GM06990 (cell line): ENCODE measurements at regions not wholly inside any gene's neighbourhood (a gene's known extent, or its start where the extent isn't known, plus 50 kb on each side); places are given as distances from the start of the nearest gene placed in this dataset.
"Not testable (repeated sequence)": the region's sequence is repeated elsewhere in the genome, so short reads cannot be mapped to it uniquely, and the experiment has no call there.

Source experiments
- DNase-seq: peaks from one replicate; pipeline ENCODE4 v3.0.0-alpha.2; 2011; ENCODE audit not compliant: insufficient read length; ENCODE audit errors: extremely low read depth
- H3K27me3 ChIP-seq: replicated peaks from 2 replicates; pipeline ENCODE4 v1.6.0; 2011; ENCODE audit warnings: low read length; ENCODE audit not compliant: control insufficient read depth, insufficient read depth
- H3K36me3 ChIP-seq: 2 replicates; pipeline ENCODE4 v1.5.1; 2011; ENCODE audit warnings: low read length; ENCODE audit not compliant: control insufficient read depth, insufficient read depth
- H3K4me3 ChIP-seq: replicated peaks from 2 replicates; pipeline ENCODE4 v1.5.1; 2011; ENCODE audit warnings: low read depth, mild to moderate bottlenecking, control low read depth, low read length
- TF ChIP-seq, protein P1 (sequence below): IDR thresholded peaks from 2 replicates; pipeline ENCODE4 v1.5.1; 2011; ENCODE audit warnings: low read length, control low read depth, mild to moderate bottlenecking, inconsistent platforms; ENCODE audit not compliant: insufficient read depth, poor library complexity, severe bottlenecking

DNA sequence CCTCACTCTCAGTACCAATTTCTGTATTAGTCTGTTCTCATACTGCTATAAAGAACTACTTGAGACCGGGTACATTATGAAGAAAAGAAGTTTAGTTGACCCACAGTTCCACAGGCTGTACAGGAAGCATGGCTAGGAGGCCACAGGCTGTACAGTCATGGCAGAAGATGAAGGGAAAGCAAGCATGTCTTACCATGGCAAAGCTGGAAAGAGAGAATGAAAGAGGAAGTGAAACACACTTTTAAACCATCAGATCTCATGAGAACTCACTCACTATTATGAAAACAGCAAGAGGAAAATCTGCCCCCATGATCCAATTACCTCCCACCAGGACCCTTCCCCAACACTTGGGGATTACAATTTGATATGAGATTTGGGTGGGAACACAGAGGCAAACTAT, 698.8 kb downstream of the CDH9 start:
- Histone ChIP-seq H3K4me3 (no peak overlapping the region), H3K36me3 (no peaks in the 10 kb centered on the region), H3K27me3 (no peaks in the 10 kb centered on the region)
- no peak for DNase-seq
- TF ChIP-seq, protein P1, sequence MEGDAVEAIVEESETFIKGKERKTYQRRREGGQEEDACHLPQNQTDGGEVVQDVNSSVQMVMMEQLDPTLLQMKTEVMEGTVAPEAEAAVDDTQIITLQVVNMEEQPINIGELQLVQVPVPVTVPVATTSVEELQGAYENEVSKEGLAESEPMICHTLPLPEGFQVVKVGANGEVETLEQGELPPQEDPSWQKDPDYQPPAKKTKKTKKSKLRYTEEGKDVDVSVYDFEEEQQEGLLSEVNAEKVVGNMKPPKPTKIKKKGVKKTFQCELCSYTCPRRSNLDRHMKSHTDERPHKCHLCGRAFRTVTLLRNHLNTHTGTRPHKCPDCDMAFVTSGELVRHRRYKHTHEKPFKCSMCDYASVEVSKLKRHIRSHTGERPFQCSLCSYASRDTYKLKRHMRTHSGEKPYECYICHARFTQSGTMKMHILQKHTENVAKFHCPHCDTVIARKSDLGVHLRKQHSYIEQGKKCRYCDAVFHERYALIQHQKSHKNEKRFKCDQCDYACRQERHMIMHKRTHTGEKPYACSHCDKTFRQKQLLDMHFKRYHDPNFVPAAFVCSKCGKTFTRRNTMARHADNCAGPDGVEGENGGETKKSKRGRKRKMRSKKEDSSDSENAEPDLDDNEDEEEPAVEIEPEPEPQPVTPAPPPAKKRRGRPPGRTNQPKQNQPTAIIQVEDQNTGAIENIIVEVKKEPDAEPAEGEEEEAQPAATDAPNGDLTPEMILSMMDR: no peak

DNA sequence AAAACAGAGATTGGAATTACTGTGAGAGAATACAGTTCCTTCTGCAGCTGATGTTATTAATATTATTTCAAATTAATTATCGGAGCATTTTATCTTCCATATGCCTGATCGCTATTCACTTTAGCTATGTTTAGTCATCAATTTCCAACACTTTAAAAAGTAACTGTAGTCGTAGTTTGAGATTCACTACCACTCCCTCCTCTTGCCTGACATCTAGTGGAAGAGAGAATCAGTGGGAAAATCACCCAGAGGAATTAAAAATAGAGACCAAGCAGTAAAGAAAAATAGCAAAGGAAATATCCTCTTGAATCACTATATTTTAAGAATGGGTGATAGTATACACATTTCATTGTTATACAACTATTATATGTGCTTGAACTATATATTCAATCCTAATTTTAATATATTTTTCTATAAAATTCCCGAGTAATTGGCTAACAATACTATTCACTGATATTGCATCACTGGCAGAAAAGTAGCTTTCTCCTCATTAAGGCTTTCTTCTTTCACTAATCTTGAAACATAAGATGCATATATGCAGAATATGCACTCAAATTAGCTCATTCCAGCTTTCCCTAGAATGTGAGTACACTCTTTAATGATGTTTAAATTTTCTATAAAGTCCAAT, 708.7 kb downstream of the CDH9 start:
- no peak overlapping the region for H3K4me3 ChIP-seq
- H3K27me3 ChIP-seq: no peaks in the 10 kb centered on the region
- DNase-seq: no peak
- TF ChIP-seq, protein P1: no peak
- no peaks in the 10 kb centered on the region for H3K36me3 ChIP-seq

DNA sequence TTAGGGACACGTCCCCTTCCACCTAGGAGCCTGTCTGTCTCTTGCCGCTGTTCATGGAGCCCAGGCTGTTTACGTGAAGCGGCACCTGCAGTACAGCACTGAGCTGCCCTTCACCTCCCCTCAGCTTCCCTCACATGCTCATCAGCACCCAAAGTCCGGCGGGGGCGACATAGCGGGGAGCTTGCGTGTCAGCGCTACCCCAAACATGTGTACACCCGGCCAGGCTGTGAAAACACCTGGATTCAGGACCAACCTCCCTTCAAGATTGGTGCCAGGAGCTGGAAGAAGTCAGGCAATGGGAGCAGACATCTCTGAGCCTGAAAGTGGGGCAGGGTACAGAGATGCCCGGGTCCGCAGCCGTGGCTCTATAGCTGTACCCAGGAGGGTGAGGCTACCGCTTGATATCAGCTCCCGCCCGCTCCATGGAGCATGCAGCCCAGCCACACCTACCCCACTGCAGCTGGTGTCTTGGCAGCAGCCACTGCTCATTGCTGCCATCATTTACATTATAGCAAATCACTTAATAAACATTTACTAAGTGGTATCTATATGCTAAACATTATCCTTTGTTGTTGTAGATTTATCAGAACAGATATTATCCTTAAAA, 712.1 kb downstream of the CDH9 start:
- DNase-seq: no peak
- H3K36me3 ChIP-seq: no peaks in the 10 kb centered on the region
- TF ChIP-seq, protein P1: no peak
- H3K27me3 ChIP-seq: no peaks in the 10 kb centered on the region
- no peak overlapping the region for H3K4me3 ChIP-seq

DNA sequence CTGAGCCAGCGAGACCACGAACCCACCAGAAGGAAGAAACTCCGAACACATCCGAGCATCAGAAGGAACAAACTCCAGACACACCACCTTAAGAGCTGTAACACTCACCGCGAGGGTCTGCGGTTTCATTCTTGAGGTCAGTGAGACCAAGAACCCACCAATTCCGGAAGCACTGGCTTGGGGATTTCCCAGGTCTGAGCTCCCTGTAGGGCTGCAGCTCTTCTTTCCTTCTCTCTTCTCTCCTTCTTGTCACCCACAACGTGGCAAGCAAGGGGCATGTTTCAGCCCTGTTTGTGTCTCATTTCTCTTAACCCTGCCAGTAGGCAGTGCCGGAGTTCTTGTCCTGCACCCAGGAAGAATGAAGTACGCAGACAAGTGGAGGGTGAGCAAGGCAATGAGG, 713.0 kb downstream of the CDH9 start:
- H3K27me3 ChIP-seq, H3K4me3 ChIP-seq, DNase-seq, H3K36me3 ChIP-seq: not testable (repeated sequence)

DNA sequence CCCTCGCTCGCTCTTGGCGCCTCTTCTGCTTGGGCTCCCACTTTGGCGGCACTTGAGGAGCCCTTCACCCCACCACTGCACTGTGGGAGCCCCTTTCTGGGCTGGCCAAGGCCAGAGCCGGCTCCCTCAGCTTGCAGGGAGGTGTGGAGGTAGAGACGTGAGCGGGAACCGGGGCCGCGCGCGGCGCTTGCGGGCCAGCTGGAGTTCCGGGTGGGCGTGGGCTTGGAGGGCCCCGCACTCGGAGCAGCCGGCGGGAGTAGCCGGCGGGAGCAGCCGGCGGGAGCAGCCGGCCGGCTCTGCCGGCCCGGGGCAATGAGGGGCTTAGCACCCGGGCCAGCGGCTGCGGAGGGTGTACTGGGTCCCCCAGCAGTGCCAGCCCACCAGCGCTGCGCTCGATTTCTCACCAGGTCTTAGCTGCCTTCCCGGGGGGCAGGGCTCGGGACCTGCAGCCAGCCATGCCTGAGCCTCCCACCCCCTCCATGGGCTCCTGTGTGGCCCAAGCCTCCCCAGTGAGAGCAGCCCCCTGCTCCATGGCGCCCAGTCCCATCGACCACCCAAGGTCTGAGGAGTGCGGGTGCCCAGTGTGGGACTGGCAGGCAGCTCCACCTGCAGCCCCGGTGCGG, 714.0 kb downstream of the CDH9 start:
- not testable (repeated sequence) for H3K36me3 ChIP-seq, DNase-seq, H3K27me3 ChIP-seq, H3K4me3 ChIP-seq

DNA sequence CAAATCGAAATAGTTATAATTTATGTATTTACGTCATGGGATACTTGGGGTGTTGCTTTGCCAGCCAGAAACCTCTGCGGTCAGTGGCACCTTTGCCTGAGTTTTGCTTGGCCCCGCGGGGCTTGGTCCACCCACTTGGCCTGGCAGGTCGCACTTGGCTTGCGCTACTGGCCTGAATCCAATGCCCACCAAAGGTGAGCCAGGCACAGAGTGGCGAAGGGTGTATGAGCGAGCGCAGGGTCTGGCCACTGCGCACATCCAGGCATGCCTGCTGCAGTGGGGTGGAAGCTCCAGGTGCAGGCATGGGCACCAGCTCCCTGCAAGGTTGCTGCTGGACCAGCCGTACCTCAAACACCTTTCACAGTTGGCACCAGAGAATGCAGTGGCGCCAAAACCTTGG, 714.6 kb downstream of the CDH9 start:
- DNase-seq: no peak
- Histone ChIP-seq H3K36me3 (no peaks in the 10 kb centered on the region), H3K4me3 (no peak overlapping the region), H3K27me3 (no peaks in the 10 kb centered on the region)
- TF ChIP-seq, protein P1: no peak
